ENCODE measurements at regions not wholly inside any gene's neighbourhood (a gene's known extent, or its start where the extent isn't known, plus 50 kb on each side); places are given as distances from the start of the nearest gene placed in this dataset.

DNA sequence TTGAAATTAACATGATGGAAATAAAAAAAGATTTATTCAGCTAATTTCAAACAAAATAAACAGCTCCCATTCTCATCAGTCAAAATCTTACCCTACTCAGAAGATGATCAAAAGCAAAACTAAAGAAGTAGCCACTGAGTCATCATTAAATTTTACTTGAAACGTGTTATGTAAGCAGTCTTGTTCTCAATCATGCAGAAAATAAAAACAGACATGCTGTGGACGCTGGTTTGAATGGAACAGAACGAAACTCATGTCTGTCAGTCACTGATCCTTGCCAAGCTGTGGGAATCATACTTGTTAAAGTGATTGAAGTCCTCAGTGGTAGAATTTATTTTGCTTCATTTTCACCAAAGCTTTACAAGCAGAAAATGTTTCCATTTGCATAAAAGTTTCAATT is 77.2 kb upstream of the TLR3 start:
- no peak for DNase-seq

DNA sequence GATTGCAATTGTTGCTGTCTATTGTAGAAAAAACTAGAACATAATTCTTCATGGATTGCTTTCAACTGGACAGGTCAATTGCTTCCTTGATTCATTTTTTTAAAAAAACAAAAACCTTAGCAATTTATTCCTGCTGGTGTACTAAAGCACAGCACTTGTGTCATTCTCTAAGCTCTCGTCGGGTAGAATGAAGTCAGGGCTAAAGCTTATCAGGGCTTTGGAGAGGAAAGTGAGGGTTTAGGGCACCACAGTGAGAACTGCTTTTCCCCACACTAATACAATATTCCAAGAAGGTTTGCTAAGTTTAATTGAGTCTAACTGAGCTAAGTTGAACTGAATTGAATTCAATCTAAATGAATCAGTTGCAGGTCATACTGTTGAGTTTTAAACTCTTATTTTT is 76.4 kb upstream of the TLR3 start:
- no peak for DNase-seq

GRCh38 chr4:185993328-185993973 is 75.5 kb upstream of the TLR3 start:
- no peak for DNase-seq

GRCh38 chr4:185994750-185995149 is 74.2 kb upstream of the TLR3 start:
- DNase-seq = no peak

DNA sequence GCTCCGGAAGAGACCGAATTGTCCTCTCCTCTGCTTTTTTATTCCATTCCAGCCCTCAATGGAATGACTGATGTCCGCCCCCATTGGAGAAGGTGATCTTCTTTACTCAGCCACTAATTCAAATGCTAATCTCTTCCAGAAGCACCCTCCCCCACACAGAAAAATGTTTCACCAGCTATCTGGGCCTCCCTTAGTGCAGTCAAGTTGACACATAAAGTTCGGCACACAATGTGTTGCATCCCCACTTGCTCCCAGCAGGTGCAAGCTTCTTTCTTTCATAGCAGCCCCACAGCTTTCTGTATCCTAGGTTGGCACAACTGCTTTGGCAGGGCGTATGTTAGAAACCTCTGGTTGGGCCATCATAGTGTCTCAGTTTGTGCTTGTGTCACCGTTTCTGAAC is 73.3 kb upstream of the TLR3 start:
- no peak for DNase-seq

DNA sequence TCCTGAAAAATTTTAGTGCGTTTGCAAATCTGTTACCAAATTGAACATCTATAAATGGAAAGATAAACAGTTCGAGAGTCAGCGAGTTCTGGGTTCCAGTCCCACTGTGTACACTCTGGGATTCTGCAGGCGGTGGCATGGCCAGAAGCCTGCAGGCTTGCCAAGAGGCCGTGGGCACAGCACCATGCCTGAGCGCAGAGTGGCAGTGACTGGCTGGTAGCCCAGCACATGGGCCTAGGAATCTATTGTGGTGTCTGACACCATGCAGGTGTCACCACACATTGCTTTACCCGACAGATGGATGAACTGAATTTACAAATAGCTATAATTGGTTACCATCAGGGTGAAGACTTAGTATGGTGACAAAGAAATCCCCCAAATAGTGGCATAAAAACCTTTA is 71.7 kb upstream of the TLR3 start:
- DNase-seq = no peak

DNA sequence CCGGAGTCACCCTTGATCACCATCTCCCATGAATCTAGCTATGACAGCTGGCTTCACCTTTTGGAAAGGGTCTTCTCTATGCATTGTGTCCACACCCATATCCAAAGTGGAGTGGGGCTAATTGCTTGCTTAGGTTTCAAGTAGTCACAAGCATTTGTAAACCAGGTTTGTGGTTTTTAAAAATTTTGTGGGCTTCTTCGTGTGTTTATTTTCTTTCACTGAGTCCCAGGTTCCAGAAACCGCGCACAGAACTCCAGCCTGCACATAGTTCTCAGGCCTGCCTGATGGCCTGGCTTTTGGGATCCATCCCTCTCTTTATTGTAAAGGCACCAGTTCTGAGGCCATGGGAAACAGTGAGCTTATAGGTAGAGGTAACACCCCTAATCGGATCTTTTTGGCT is 70.2 kb upstream of the TLR3 start:
- DNase-seq = no peak

DNA sequence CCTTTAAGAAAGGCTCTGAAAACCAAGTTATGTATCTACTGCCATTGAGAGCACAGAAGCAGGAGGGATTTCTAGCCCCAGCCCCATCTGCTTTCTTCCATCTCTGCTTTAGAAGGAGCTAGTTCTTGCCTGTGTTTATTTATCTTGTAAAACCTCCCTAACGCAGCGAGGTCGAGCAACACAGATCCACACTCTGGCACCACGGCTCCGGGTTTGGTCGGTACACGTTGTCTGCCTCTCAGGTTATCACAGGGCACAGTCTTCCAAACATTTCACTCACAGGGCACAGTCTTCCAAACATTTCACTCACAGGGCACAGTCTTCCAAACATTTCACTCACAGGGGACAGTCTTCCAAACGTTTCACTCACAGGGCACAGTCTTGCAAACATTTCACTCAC is 69.7 kb upstream of the TLR3 start:
- DNase-seq = no peak

DNA sequence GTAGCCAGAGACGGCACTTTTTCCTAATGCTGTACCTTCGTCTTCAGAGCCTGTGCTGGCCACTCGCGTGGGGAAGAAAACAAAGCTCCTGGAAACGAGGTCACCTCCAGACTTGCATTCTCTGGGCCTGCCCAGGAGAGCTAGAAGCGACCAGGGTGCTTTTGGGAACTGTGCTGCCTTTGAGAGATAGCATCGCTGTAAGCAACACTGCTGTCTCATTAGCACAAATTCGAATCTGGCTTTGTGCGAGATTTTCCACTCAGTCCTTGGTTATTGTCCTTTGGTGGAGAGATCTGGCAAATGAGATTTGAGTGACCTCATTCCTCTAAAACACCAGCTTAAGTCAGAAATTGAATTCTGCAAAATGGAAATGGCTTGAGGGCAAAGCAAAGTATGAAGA is 66.1 kb upstream of the TLR3 start:
- DNase-seq = no peak

- DNase-seq = no peak
These were observed 65.2 kb upstream of the TLR3 start for GRCh38 chr4:186003746-186004145.

DNA sequence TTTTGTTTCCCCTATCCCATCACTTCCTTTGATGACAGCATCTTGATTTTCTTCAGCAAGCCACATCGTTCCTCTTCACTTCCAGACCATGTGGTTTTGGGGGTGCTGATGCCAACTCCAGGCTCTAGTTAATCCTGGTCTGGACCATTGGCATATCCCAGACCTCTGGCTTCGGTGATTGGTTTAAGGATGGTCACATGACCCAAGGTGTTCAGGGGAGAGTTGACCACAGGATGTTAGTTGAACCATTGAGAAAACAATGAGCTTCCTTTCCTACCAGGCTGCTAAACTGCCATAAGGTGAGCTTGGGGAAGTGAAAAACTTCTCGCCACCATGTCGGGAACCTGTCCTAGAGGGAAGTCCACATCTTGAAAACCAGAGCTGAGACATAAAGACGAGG is 60.9 kb upstream of the TLR3 start:
- no peak for DNase-seq

- no peak for DNase-seq
These were observed 59.0 kb upstream of the TLR3 start for GRCh38 chr4:186009976-186010375.

GRCh38 chr4:186010821-186011220 is 58.1 kb upstream of the TLR3 start:
- DNase-seq = no peak

DNA sequence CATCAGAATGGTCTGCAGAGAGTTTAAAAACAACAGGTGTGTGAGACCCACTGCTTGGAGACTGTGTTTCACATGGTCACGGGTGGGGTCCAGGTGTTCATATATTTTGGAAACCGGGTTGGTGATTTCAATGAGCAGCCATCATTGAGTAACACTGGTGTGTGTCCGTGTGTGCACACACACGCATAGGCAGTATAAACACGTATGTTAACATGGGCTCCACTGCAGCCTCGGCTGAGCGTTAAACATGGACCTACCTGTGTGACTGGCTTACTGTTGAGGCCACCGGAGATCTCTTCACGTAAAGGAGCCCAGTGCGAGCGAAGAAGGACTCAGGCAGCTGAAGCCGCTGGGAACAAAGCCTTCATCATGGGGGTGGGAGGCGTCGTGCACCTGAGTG is 56.9 kb upstream of the TLR3 start:
- DNase-seq = no peak

DNA sequence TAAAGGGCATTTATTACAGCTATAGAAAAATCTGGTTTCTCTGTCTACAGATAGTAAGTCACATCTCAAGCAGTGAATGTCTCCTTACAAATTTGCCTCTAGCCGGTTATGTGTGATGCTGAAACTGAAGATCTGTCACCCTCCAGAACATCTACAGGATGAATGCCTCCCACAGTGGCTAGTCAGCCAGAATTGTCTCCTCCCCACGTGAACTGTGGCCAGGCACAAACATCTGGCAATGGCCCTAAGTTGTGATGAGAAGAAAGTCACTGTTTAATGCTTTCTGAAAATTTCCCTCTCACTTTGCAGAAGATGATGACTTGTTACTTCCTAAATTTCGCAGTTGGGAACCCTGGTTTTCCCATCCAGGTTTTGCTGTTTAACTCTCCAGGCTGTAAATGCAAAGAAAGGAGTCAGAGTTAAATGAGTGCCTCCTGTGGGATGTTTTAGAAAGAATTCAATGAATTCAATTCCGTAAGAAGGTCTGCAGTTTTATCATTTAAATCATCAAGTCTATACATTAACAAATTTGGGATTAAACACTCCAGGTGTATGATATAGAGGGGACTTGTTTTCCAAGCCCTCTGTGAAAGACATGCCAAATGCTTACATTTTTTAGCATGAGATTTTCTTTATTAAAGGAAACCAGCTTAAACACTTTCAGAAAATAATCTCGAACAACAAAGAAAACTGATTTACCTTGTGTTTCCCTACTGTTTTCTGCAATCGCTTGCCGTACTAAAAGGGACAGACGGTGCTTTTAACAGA is 55.4 kb upstream of the TLR3 start:
- DNase-seq = no peak

DNA sequence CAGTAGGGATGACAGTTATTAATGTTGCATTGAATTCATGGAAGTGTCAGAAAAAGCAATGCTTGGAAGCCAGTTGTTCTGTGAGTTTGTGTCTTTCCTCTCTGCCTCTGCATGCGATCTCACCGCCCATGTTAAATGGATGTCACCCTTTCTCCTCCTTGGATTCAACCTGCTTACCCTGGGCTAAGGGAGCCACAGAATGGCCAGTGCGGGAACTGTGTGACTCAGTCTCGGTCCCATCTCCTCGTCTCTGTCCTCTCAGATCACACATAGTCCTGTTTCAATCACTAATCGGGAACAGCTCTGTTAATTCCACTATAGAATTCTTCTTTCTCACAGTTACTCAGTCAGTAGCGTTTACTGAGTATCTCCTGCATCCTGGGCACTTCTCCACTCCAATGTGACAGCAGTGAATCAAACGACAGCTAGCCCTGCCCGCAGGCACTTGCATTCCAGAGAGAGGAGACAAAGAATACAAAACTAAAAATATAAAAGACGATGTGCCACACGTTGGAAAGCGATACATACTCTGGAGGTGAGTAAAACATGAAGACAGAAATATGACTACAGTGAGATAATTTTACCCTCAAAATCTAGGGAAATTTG is 53.6 kb upstream of the TLR3 start:
- DNase-seq = no peak

DNA sequence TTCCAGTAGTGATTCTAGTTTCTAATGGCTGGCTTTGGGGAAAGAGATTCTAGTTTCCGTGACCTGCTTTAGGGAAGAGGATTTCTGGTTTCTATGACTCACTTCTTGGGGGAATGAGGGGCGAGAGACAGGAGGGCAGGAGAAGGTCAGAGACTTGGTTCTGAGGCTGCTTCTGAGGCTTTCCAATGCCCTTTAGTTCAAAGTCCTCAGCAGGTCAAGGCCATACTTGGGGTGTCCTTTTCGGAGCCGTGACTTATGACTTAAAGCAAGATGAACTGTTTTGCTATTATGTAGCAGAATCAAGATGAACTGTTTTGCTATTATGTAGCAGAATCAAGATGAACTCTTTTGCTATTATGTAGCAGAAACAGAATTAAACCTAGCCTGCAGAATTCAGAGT is 52.2 kb upstream of the TLR3 start:
- no peak for DNase-seq

- no peak for DNase-seq
These were observed 51.2 kb upstream of the TLR3 start for GRCh38 chr4:186017801-186018200.

DNA sequence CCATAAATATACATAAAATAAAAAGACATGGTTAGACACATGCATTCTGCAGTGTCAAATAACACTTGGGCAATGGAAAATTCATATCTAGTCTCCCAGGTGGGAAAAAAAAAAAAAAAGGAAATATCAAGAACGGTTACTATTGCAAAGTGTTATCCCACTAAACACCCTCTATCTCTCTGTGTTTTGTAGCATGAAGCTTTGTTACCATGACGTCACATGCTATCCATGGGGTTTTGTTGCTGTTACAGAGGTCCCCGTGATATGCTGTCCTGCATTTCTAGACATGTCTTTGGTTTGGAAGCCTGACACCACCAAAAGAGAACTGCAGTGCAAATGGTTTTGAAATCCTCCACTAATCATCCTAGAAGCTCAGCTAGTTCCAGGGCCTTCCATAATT is 50.7 kb upstream of the TLR3 start:
- DNase-seq = no peak

DNA sequence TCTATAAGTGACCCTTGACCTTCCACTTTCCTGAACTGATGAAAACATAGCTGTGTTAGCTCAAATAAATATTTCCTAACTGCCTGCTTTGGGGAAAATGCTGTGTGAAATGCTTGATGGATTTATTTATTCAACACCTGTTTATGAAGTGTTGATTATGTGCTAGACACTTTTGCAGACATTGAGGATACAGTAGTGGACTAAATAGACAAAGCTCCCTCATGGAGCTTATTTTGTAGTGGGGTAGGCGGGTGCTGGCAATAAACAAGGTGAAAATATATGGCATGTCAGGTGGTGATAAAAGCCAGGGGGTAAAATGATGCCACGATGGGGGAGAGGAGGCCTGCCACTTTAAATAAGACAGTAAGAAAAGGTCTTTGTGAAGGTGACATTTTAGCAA is 50.2 kb upstream of the TLR3 start:
- no peak for DNase-seq

All from right kidney (tissue), 1 donor.